Neural cell (in vitro differentiated cells): ENCODE measurements at regions not wholly inside any gene's neighbourhood (a gene's known extent, or its start where the extent isn't known, plus 50 kb on each side); places are given as distances from the start of the nearest gene placed in this dataset.

Source experiments
- H2AFZ ChIP-seq: fragments of 200-600, 300-800 bp; sonication (generic), shearing (Covaris generic); 2 replicates; pipeline ENCODE4 v1.6.0; 2014; ENCODE audit warnings: low read depth, mild to moderate bottlenecking, antibody characterized with exemption, low read length, moderate library complexity
- H3F3A ChIP-seq: fragments of 200-600 bp; shearing (Covaris generic); 2 replicates; pipeline ENCODE4 v1.6.1; 2016; ENCODE audit warnings: mild to moderate bottlenecking, moderate library complexity, mixed read lengths, antibody characterized with exemption, low read length; ENCODE audit not compliant: insufficient read depth, poor library complexity, severe bottlenecking
- H3K27ac ChIP-seq: fragments of 200-600, 300-800 bp; sonication (generic), shearing (Covaris generic); 2 replicates; pipeline ENCODE4 v1.5.1; 2014; ENCODE audit warnings: mild to moderate bottlenecking, low read length, moderate library complexity
- H3K27me3 ChIP-seq: fragments of 300-800, 200-600 bp; sonication (generic), shearing (Covaris generic); 2 replicates; pipeline ENCODE4 v1.6.0; 2014; ENCODE audit warnings: mild to moderate bottlenecking, low read depth, low read length, moderate library complexity; ENCODE audit not compliant: insufficient read depth
- H3K36me3 ChIP-seq: fragments of 300-800, 200-600 bp; sonication (generic), shearing (Covaris generic); 2 replicates; pipeline ENCODE4 v1.5.1; 2014; ENCODE audit warnings: mild to moderate bottlenecking, antibody characterized with exemption, low read length, moderate library complexity; ENCODE audit not compliant: insufficient read depth
- H3K4me2 ChIP-seq: fragments of 300-800, 200-600 bp; sonication (generic), shearing (Covaris generic); 2 replicates; pipeline ENCODE4 v1.6.0; 2014; ENCODE audit warnings: mild to moderate bottlenecking, low read length
- H3K4me3 ChIP-seq: fragments of 300-800, 200-600 bp; sonication (generic), shearing (Covaris generic); 2 replicates; pipeline ENCODE4 v1.5.1; 2014; ENCODE audit warnings: mild to moderate bottlenecking, low read length, moderate library complexity
- H3K79me2 ChIP-seq: fragments of 200-600 bp; shearing (Covaris generic); replicated peaks from 2 replicates; pipeline ENCODE4 v1.6.0; 2014; ENCODE audit warnings: mild to moderate bottlenecking, low read length, moderate library complexity; ENCODE audit not compliant: insufficient read depth
- H3K9ac ChIP-seq: fragments of 300-800, 200-600 bp; sonication (generic), shearing (Covaris generic); 2 replicates; pipeline ENCODE4 v1.6.1; 2016; ENCODE audit warnings: mild to moderate bottlenecking, low read length, mixed read lengths
- H3K9me2 ChIP-seq: fragments of 200-600 bp; shearing (Covaris generic); 2 replicates; pipeline ENCODE4 v1.6.1; 2016; ENCODE audit warnings: mild to moderate bottlenecking, low read length, mixed read lengths; ENCODE audit not compliant: insufficient read depth
- H3K9me3 ChIP-seq: fragments of 200-600, 300-800 bp; sonication (generic), shearing (Covaris generic); 2 replicates; pipeline ENCODE4 v1.6.1; 2016; ENCODE audit warnings: mild to moderate bottlenecking, mixed run types, low read length, moderate library complexity, mixed read lengths
- H4K20me1 ChIP-seq: fragments of 200-600 bp; shearing (Covaris generic); 2 replicates; pipeline ENCODE4 v1.6.1; 2016; ENCODE audit warnings: mild to moderate bottlenecking, mixed run types; ENCODE audit not compliant: insufficient read depth
- EP300 ChIP-seq: fragments of 450-650 bp; conservative IDR thresholded peaks from 2 replicates; pipeline ENCODE4 v1.6.1; 2014; ENCODE audit warnings: antibody characterized with exemption, mild to moderate bottlenecking, moderate library complexity; ENCODE audit not compliant: poor library complexity, severe bottlenecking
- EZH2 ChIP-seq: fragments of 200-600, 300-800 bp; shearing (Covaris generic), sonication (generic); IDR thresholded peaks from 2 replicates; pipeline ENCODE4 v1.6.1; 2014; ENCODE audit warnings: antibody characterized with exemption, low read length, borderline replicate concordance, mild to moderate bottlenecking; ENCODE audit not compliant: insufficient read depth, poor library complexity, severe bottlenecking
- MXI1 ChIP-seq: fragments of 450-650 bp; conservative IDR thresholded peaks from 2 replicates; pipeline ENCODE4 v1.6.1; 2014; ENCODE audit warnings: antibody characterized with exemption, mild to moderate bottlenecking; ENCODE audit not compliant: poor library complexity, severe bottlenecking
- POLR2AphosphoS5 ChIP-seq: IDR thresholded peaks from 2 replicates; pipeline ENCODE4 v1.6.1; 2012
- RAD21 ChIP-seq: fragments of 450-650 bp; conservative IDR thresholded peaks from 2 replicates; pipeline ENCODE4 v1.6.1; 2014; ENCODE audit warnings: antibody characterized with exemption, mild to moderate bottlenecking, moderate library complexity
- REST ChIP-seq: IDR thresholded peaks from 2 replicates; pipeline ENCODE4 v1.6.1; 2012; ENCODE audit warnings: borderline replicate concordance
- SMC3 ChIP-seq: fragments of 450-650 bp; conservative IDR thresholded peaks from 2 replicates; pipeline ENCODE4 v1.6.1; 2014; ENCODE audit warnings: antibody characterized with exemption, mild to moderate bottlenecking, moderate library complexity; ENCODE audit not compliant: poor library complexity
- TAF1 ChIP-seq: IDR thresholded peaks from 2 replicates; pipeline ENCODE4 v1.6.1; 2012; ENCODE audit warnings: low read depth
- TF ChIP-seq, protein P1 (sequence below): fragments of 450-650 bp; IDR thresholded peaks from 2 replicates; pipeline ENCODE4 v1.5.1; 2014; ENCODE audit warnings: antibody characterized with exemption, mild to moderate bottlenecking, moderate library complexity; ENCODE audit not compliant: poor library complexity, severe bottlenecking

- H3K4me2 ChIP-seq = no peak overlapping the region
- H3K9ac ChIP-seq = no peak overlapping the region
- H3K27me3 ChIP-seq = no peaks in the 10 kb centered on the region
- H3K79me2 ChIP-seq = no peaks in the 10 kb centered on the region
- no peaks in the 10 kb centered on the region for H4K20me1 ChIP-seq
- H3K4me3 ChIP-seq = no peak overlapping the region
- H3F3A ChIP-seq = no peaks in the 10 kb centered on the region
- no peaks in the 10 kb centered on the region for H3K9me3 ChIP-seq
- H2AFZ ChIP-seq = no peak overlapping the region
- H3K27ac ChIP-seq = no peak overlapping the region
- H3K36me3 ChIP-seq = no peaks in the 10 kb centered on the region
- TF ChIP-seq REST (no peak), TAF1 (no peak), RAD21 (no peak), EP300 (no peak), POLR2AphosphoS5 (no peak)
- H3K9me2 ChIP-seq = no peaks in the 10 kb centered on the region
Observed at GRCh38 chr18:28382215-28382879, 205.4 kb upstream of the CDH2 start.

GRCh38 chr18:28372186-28372585 lies 195.3 kb upstream of the CDH2 start:
- Histone ChIP-seq H3K9me3 (no peaks in the 10 kb centered on the region), H3K27ac (no peak overlapping the region), H3K79me2 (no peaks in the 10 kb centered on the region), H3K9ac (no peak overlapping the region), H3K9me2 (no peaks in the 10 kb centered on the region), H4K20me1 (no peaks in the 10 kb centered on the region), H3K36me3 (no peaks in the 10 kb centered on the region), H3K4me2 (no peak overlapping the region), H2AFZ (no peak overlapping the region), H3K4me3 (no peak overlapping the region), H3F3A (no peaks in the 10 kb centered on the region), H3K27me3 (no peaks in the 10 kb centered on the region)
- TF ChIP-seq EZH2 = no peak
- TF ChIP-seq, protein P1, sequence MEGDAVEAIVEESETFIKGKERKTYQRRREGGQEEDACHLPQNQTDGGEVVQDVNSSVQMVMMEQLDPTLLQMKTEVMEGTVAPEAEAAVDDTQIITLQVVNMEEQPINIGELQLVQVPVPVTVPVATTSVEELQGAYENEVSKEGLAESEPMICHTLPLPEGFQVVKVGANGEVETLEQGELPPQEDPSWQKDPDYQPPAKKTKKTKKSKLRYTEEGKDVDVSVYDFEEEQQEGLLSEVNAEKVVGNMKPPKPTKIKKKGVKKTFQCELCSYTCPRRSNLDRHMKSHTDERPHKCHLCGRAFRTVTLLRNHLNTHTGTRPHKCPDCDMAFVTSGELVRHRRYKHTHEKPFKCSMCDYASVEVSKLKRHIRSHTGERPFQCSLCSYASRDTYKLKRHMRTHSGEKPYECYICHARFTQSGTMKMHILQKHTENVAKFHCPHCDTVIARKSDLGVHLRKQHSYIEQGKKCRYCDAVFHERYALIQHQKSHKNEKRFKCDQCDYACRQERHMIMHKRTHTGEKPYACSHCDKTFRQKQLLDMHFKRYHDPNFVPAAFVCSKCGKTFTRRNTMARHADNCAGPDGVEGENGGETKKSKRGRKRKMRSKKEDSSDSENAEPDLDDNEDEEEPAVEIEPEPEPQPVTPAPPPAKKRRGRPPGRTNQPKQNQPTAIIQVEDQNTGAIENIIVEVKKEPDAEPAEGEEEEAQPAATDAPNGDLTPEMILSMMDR = no peak
- TF ChIP-seq POLR2AphosphoS5 = no peak
- no peak for TF ChIP-seq RAD21
- TF ChIP-seq MXI1 = no peak
- no peak for TF ChIP-seq REST
- TF ChIP-seq EP300 = no peak
- no peak for TF ChIP-seq SMC3
